ENCODE measurements at regions not wholly inside any gene's neighbourhood (a gene's known extent, or its start where the extent isn't known, plus 50 kb on each side); places are given as distances from the start of the nearest gene placed in this dataset.

- Histone ChIP-seq H3K36me3 (no peaks in the 10 kb centered on the region), H3K4me1 (no peaks in the 10 kb centered on the region), H3K27ac (no peak overlapping the region), H3K27me3 (no peaks in the 10 kb centered on the region), H3K4me3 (no peak overlapping the region), H3K9me3 (no peaks in the 10 kb centered on the region)
- 100% methylated on average over 2 of the region's 3 CpGs; no CpG with 5 or more reads in 1 of the 2 donors for WGBS, 2 donors (ENCODE audit: low coverage in 1 of 2)
- ATAC-seq: no peak
- TF ChIP-seq POLR2A (IDR thresholded peaks at IDR 0.05) (no peak), EP300 (IDR thresholded peaks at IDR 0.05) (no peak), CTCF (IDR thresholded peaks at IDR 0.05) (no peak), POLR2AphosphoS5 (IDR thresholded peaks at IDR 0.05) (no peak)
These were observed 257.3 kb upstream of the FOXQ1 start for GRCh38 chr6:1054653-1055014.

DNA sequence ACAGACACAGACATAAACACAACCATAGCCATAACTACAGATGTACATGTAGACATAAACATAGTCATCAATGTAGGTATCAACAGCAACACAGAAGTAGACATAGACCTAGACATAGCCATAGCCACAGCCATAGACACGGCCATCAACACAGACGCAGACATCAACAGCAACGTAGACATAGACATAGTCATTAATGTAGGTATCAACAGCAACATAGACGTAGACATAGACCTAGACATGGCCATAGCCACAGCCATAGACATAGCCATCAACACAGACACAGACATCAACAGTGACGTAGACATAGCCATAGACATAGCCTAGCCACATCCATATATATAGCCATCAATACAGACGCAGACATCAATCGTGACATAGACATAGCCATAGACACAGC is 258.3 kb upstream of the FOXQ1 start:
- Histone ChIP-seq H3K27ac (no peak overlapping the region), H3K36me3 (no peaks in the 10 kb centered on the region), H3K4me3 (no peak overlapping the region), H3K9me3 (no peaks in the 10 kb centered on the region), H3K4me1 (no peaks in the 10 kb centered on the region), H3K27me3 (no peaks in the 10 kb centered on the region)
- 66 to 67% methylated on average over 6 to 7 of the region's 7 CpGs for WGBS, 2 donors (ENCODE audit: low coverage in 1 of 2)
- no peak for TF ChIP-seq EP300 (IDR thresholded peaks at IDR 0.05)
- TF ChIP-seq CTCF (IDR thresholded peaks at IDR 0.05): no peak
- TF ChIP-seq POLR2A (IDR thresholded peaks at IDR 0.05): no peak
- TF ChIP-seq POLR2AphosphoS5 (IDR thresholded peaks at IDR 0.05): no peak
- peak; percentile 34 for ATAC-seq

DNA sequence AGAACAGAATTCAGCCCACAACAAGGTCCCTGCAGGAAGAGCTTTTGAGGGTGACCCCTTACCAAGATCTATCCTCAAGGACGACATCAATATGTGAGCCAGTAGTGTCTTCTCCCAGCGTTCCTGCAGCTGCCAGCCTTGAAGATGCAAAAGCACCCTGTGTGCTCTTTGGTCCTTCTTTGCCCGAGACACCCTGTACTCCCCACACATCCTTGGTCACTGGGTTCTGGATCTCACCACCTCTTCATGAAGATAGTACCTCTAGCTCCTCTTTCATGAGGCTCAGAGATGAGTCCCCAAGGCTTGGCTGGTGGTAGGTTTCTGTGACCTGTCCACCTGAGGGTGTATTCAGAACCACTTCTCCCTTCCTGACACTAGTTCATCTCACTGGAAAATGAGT is 259.6 kb upstream of the FOXQ1 start:
- Histone ChIP-seq H3K27me3 (no peaks in the 10 kb centered on the region), H3K4me1 (peaks cover 0 to 10% (median 0%) of the 10 kb centered on the region in 3 donors), H3K9me3 (no peaks in the 10 kb centered on the region), H3K36me3 (no peaks in the 10 kb centered on the region), H3K27ac (no peak overlapping the region), H3K4me3 (no peak overlapping the region)
- ATAC-seq: no peak
- TF ChIP-seq POLR2AphosphoS5 (IDR thresholded peaks at IDR 0.05): no peak
- no peak for TF ChIP-seq EP300 (IDR thresholded peaks at IDR 0.05)
- no peak for TF ChIP-seq CTCF (IDR thresholded peaks at IDR 0.05)
- TF ChIP-seq POLR2A (IDR thresholded peaks at IDR 0.05): no peak
- WGBS, 2 donors (ENCODE audit: low coverage in 1 of 2): 80 to 100% methylated on average over 1 of the region's 3 CpGs

GRCh38 chr6:1049900-1050299 is 262.0 kb upstream of the FOXQ1 start:
- ATAC-seq: no peak
- H3K4me1 ChIP-seq: peaks cover 0 to 10% (median 0%) of the 10 kb centered on the region in 3 donors
- no peaks in the 10 kb centered on the region for H3K9me3 ChIP-seq
- no peak overlapping the region for H3K4me3 ChIP-seq
- 93% methylated on average over 3 to 5 of the region's 5 CpGs for WGBS, 2 donors (ENCODE audit: low coverage in 1 of 2)
- H3K27ac ChIP-seq: no peak overlapping the region
- H3K27me3 ChIP-seq: no peaks in the 10 kb centered on the region
- TF ChIP-seq CTCF (IDR thresholded peaks at IDR 0.05): no peak
- TF ChIP-seq EP300 (IDR thresholded peaks at IDR 0.05): no peak
- no peak for TF ChIP-seq POLR2AphosphoS5 (IDR thresholded peaks at IDR 0.05)
- TF ChIP-seq POLR2A (IDR thresholded peaks at IDR 0.05): no peak
- H3K36me3 ChIP-seq: no peaks in the 10 kb centered on the region

GRCh38 chr6:1049170-1049569 is 262.7 kb upstream of the FOXQ1 start:
- Histone ChIP-seq H3K36me3 (no peaks in the 10 kb centered on the region), H3K27me3 (no peaks in the 10 kb centered on the region), H3K27ac (no peak overlapping the region), H3K4me3 (no peak overlapping the region), H3K9me3 (no peaks in the 10 kb centered on the region), H3K4me1 (peaks cover 0 to 10% (median 0%) of the 10 kb centered on the region in 3 donors)
- 44 to 57% methylated on average over 1 of the region's 1 CpG for WGBS, 2 donors (ENCODE audit: low coverage in 1 of 2)
- TF ChIP-seq CTCF (IDR thresholded peaks at IDR 0.05) (no peak), POLR2AphosphoS5 (IDR thresholded peaks at IDR 0.05) (no peak), EP300 (IDR thresholded peaks at IDR 0.05) (no peak), POLR2A (IDR thresholded peaks at IDR 0.05) (no peak)
- ATAC-seq: no peak
